K562 (cell line): ENCODE measurements at regions not wholly inside any gene's neighbourhood (a gene's known extent, or its start where the extent isn't known, plus 50 kb on each side); places are given as distances from the start of the nearest gene placed in this dataset.

ENCODE experiments used
- ATAC-seq: fragments of 200-7000 bp; cut with Tn5 transposase; 3 replicates; pipeline ENCODE4 v1.9.1; 2020; ENCODE audit warnings: moderate library complexity
- BruUV-seq: library from RNA; stranded (reverse); fragments of 400-500 nt; replicated peaks from 2 replicates; lab custom pipeline; 2021; lab: Mats Ljungman, UMichigan
- CTCF ChIA-PET: fragments of 300-600 bp; formaldehyde crosslinking; extraction: SDS; loops from one replicate; lab custom pipeline; 2021; ENCODE audit warnings: low intra/inter-chr PET ratio; lab: Yijun Ruan, JAX
- POLR2A ChIA-PET: fragments of 300-600, 350-650 bp; sonication (Branson Sonifier 250); formaldehyde crosslinking; extraction: SDS; loops from one replicate; lab custom pipeline; 2021; ENCODE audit warnings: antibody characterized with exemption, inconsistent platforms; lab: Yijun Ruan, JAX
- DNase-seq, 4 experiments: peaks; one replicate each; pipeline versions ENCODE4 v3.0.0 to v3.0.0-alpha.2; 2011 to 2018; ENCODE audit warnings: low spot score in 3 of 4, mixed read lengths in 3 of 4; ENCODE audit errors: extremely low read depth in 1 of 4
- FAIRE-seq: peaks from 2 replicates; lab custom pipeline; 2011; peaks lifted over from hg19 to GRCh38; lab: Jason Lieb, UNC
- H2AFZ ChIP-seq: 2 replicates; pipeline ENCODE4 v1.6.0; 2011; ENCODE audit warnings: low read depth, low read length, control low read depth, inconsistent platforms
- H3K27ac ChIP-seq: fragments of 200-600 bp; 3 replicates; pipeline ENCODE4 v1.8.0; 2011; ENCODE audit warnings: low read depth, mild to moderate bottlenecking, control low read depth, inconsistent platforms, low read length, moderate library complexity, mixed read lengths; ENCODE audit errors: extremely low read depth
- H3K27me3 ChIP-seq, 2 experiments: fragments of 300-600 bp in 1 of 2; 2 replicates in 1 of 2; 3 replicates in 1 of 2; pipeline versions ENCODE4 v1.6.0 to v1.8.0; 2011; ENCODE audit warnings: inconsistent platforms in 2 of 2, low read length in 2 of 2, mild to moderate bottlenecking in 1 of 2, mixed read lengths in 1 of 2, moderate library complexity in 1 of 2; ENCODE audit not compliant: control insufficient read depth in 2 of 2, insufficient read depth in 2 of 2
- H3K36me3 ChIP-seq: fragments of 300-600 bp; 3 replicates; pipeline ENCODE4 v1.8.0; 2011; ENCODE audit warnings: mild to moderate bottlenecking, low read length, inconsistent platforms; ENCODE audit not compliant: control insufficient read depth, insufficient read depth
- H3K4me1 ChIP-seq, 2 experiments: fragments of 200-600 bp in 1 of 2; replicated peaks in 1 of 2; 2 replicates in 1 of 2; 3 replicates in 1 of 2; pipeline versions ENCODE4 v1.5.1 to v1.8.0; 2011; ENCODE audit warnings: inconsistent platforms in 2 of 2, low read length in 2 of 2, mild to moderate bottlenecking in 1 of 2, mixed read lengths in 1 of 2, moderate library complexity in 1 of 2; ENCODE audit not compliant: control insufficient read depth in 2 of 2, insufficient read depth in 2 of 2
- H3K4me2 ChIP-seq: 2 replicates; pipeline ENCODE4 v1.6.1; 2011; ENCODE audit warnings: low read length, control low read depth, inconsistent platforms, mixed read lengths; ENCODE audit not compliant: insufficient read depth
- H3K4me3 ChIP-seq: fragments of 200-600 bp; sonication (generic), shearing (Covaris generic); 2 replicates; pipeline ENCODE4 v1.5.1; 2016; ENCODE audit warnings: control low read depth, inconsistent platforms
- H3K79me2 ChIP-seq: fragments of 200-600 bp; 3 replicates; pipeline ENCODE4 v1.8.0; 2011; ENCODE audit warnings: low read length, inconsistent platforms; ENCODE audit not compliant: control insufficient read depth, insufficient read depth
- H3K9ac ChIP-seq, 2 experiments: 2 replicates each; pipeline versions ENCODE4 v1.6.0 to v1.6.1; 2011; ENCODE audit warnings: low read depth in 2 of 2, low read length in 2 of 2, control low read depth in 1 of 2, inconsistent platforms in 1 of 2, mild to moderate bottlenecking in 1 of 2, mixed read lengths in 1 of 2; ENCODE audit not compliant: insufficient read depth in 1 of 2
- H3K9me1 ChIP-seq: one replicate; pipeline ENCODE4 v1.6.0; 2011; ENCODE audit warnings: inconsistent platforms, mild to moderate bottlenecking, low read length, moderate library complexity; ENCODE audit not compliant: control insufficient read depth, insufficient read depth
- H3K9me3 ChIP-seq: replicated peaks from 2 replicates; pipeline ENCODE4 v1.5.1; 2011; ENCODE audit warnings: low read depth, low read length, inconsistent platforms; ENCODE audit not compliant: control insufficient read depth, insufficient read depth
- H4K20me1 ChIP-seq: replicated peaks from 2 replicates; pipeline ENCODE4 v1.6.1; 2011; ENCODE audit warnings: low read length, inconsistent platforms, mixed read lengths; ENCODE audit not compliant: control insufficient read depth, insufficient read depth
- CXXC5 ChIP-seq: fragments of 250-450 bp; sonication (Bioruptor Pico); IDR thresholded peaks from 2 replicates; pipeline ENCODE4 v1.8.0; 2022; ENCODE audit warnings: inconsistent platforms, mild to moderate bottlenecking, moderate library complexity
- JUND ChIP-seq, 2 experiments: IDR thresholded peaks; 2 replicates in 1 of 2; 3 replicates in 1 of 2; pipeline ENCODE4 v1.6.1; 2011; ENCODE audit warnings: borderline replicate concordance in 2 of 2, low read depth in 2 of 2, low read length in 2 of 2, improper control_type of control experiment in 1 of 2, missing biosample characterization in 1 of 2, missing genetic modification characterization in 1 of 2, missing genetic modification reagents in 1 of 2
- MAFK ChIP-seq: IDR thresholded peaks from 2 replicates; pipeline ENCODE4 v1.6.1; 2011; ENCODE audit warnings: low read length, improper control_type of control experiment
- NCOA1 ChIP-seq: fragments of 450-650 bp; IDR thresholded peaks from 2 replicates; pipeline ENCODE4 v1.6.1; 2016; ENCODE audit warnings: low read depth
- RHOXF2B ChIP-seq: fragments of 250-450 bp; sonication (Bioruptor Pico); conservative IDR thresholded peaks from 2 replicates; pipeline ENCODE4 v1.5.1; 2021
- XRCC3 ChIP-seq: fragments of 450-650 bp; IDR thresholded peaks from 2 replicates; pipeline ENCODE4 v1.6.1; 2017; ENCODE audit warnings: mild to moderate bottlenecking, moderate library complexity
- ZFP36 ChIP-seq: fragments of 150-350 bp; IDR thresholded peaks from 2 replicates; pipeline ENCODE4 v1.6.1; 2018; ENCODE audit warnings: low read length, low read depth; ENCODE audit not compliant: partially characterized antibody
- WGBS: fragments of 100-300 bp; shearing (Covaris generic); methylation state at CpG from one replicate; pipeline ENCODE4 v1.1.6; 2016; ENCODE audit warnings: low coverage, mixed read lengths; ENCODE audit not compliant: insufficient coverage; ENCODE audit errors: missing lambda C conversion rate; 5-methylcytosine and 5-hydroxymethylcytosine counted together
- in situ Hi-C: fragments of 300-500 bp; cut with MboI; formaldehyde crosslinking; loops from 4 replicates; pipeline ENCODE4 v1.15.0; 2018; ENCODE audit warnings: inconsistent platforms, mixed read lengths
- intact Hi-C: fragments of 100-400 bp; cut with micrococcal nuclease; formaldehyde crosslinking; loops from 2 replicates; pipeline ENCODE4 v1.14.2; 2022
- TF ChIP-seq, protein P1 (sequence below): sonication (generic); formaldehyde crosslinking; IDR thresholded peaks from 2 replicates; pipeline ENCODE4 v1.8.0; 2022; ENCODE audit warnings: mild to moderate bottlenecking, missing genetic modification reagents
- TF ChIP-seq, protein P2 (sequence below): fragments of 250-450 bp; sonication (Bioruptor Pico); IDR thresholded peaks from 2 replicates; pipeline ENCODE4 v1.9.0; 2021; ENCODE audit warnings: mild to moderate bottlenecking

DNA sequence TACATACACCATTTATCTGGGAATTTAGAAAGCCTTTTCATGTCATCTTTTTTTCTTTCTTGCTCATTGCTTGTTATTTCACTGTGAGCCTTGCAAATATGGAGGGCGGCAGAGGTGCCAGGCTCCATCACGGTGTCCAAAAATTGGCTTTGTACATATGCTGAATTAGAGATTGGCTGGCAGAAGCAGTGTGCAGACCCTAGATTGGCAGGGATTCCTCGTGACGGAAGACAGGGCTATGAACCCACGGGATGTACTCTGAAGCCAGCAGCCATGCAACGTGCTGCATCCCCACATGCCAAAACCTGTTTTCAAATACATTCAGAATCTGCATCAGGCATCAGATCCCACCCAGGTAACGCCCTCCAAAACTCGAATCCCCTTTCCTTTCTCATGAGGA is 142.8 kb downstream of the ZIC5 start:
- in situ Hi-C loops = no loop called here
- Histone ChIP-seq H3K4me2 (no peak overlapping the region), H3K4me3 (no peak overlapping the region), H3K27me3 (peaks cover 5 to 29% of the 10 kb centered on the region in 2 experiments; a peak in 4 of 5 replicates), H3K9ac (no peak overlapping the region), H3K9me3 (no peaks in the 10 kb centered on the region), H4K20me1 (peaks cover 3% of the 10 kb centered on the region; the same call in 1 of the 2 replicates), H3K9me1 (no peaks in the 10 kb centered on the region), H3K27ac (no peak overlapping the region), H3K36me3 (no peaks in the 10 kb centered on the region), H3K4me1 (no peaks in the 10 kb centered on the region), H3K79me2 (no peaks in the 10 kb centered on the region), H2AFZ (no peak overlapping the region)
- intact Hi-C loops = no loop called here
- DNase-seq (no peak), FAIRE-seq (no peak), ATAC-seq (no peak)
- BruUV-seq = no TSS peak
- POLR2A ChIA-PET = no interaction called here
- TF ChIP-seq, protein P1, sequence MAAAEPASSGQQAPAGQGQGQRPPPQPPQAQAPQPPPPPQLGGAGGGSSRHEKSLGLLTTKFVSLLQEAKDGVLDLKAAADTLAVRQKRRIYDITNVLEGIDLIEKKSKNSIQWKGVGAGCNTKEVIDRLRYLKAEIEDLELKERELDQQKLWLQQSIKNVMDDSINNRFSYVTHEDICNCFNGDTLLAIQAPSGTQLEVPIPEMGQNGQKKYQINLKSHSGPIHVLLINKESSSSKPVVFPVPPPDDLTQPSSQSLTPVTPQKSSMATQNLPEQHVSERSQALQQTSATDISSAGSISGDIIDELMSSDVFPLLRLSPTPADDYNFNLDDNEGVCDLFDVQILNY (CRISPR knock-in tag) = no peak
- TF ChIP-seq, protein P2, sequence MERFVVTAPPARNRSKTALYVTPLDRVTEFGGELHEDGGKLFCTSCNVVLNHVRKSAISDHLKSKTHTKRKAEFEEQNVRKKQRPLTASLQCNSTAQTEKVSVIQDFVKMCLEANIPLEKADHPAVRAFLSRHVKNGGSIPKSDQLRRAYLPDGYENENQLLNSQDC (CRISPR knock-in tag) = no peak
- no peak for TF ChIP-seq RHOXF2B (CRISPR knock-in tag)
- TF ChIP-seq ZFP36 = no peak
- no peak for TF ChIP-seq JUND (IDR thresholded peaks at IDR 0.05; ENCODE audit: borderline replicate concordance, low read depth, low read length)
- no peak for TF ChIP-seq JUND (tag; IDR thresholded peaks at IDR 0.05; ENCODE audit: borderline replicate concordance, low read depth, low read length)
- no peak for TF ChIP-seq MAFK
- no peak for TF ChIP-seq NCOA1
- TF ChIP-seq CXXC5 (CRISPR knock-in tag) = no peak
- no peak for TF ChIP-seq XRCC3
- WGBS = 0% methylated on average over 7 of the region's 8 CpGs
- CTCF ChIA-PET = no interaction called here
